ENCODE measurements at regions not wholly inside any gene's neighbourhood (a gene's known extent, or its start where the extent isn't known, plus 50 kb on each side); places are given as distances from the start of the nearest gene placed in this dataset.

- TF ChIP-seq ZNF350 (CRISPR knock-in tag; IDR thresholded peaks at IDR 0.05; ENCODE audit: borderline replicate concordance, low read depth) (no peak), CREM (IDR thresholded peaks at IDR 0.05) (no peak), CREM (CRISPR knock-in tag; IDR thresholded peaks at IDR 0.05) (no peak), TAF1 (CRISPR knock-in tag; IDR thresholded peaks at IDR 0.05) (no peak), HNRNPLL (IDR thresholded peaks at IDR 0.05; ENCODE audit: low read depth, low read length, poor library complexity, severe bottlenecking) (no peak), ZSCAN29 (CRISPR knock-in tag; conservative IDR thresholded peaks at IDR 0.05) (no peak), ARNT (IDR thresholded peaks at IDR 0.05) (no peak)
- TF ChIP-seq, protein P1, sequence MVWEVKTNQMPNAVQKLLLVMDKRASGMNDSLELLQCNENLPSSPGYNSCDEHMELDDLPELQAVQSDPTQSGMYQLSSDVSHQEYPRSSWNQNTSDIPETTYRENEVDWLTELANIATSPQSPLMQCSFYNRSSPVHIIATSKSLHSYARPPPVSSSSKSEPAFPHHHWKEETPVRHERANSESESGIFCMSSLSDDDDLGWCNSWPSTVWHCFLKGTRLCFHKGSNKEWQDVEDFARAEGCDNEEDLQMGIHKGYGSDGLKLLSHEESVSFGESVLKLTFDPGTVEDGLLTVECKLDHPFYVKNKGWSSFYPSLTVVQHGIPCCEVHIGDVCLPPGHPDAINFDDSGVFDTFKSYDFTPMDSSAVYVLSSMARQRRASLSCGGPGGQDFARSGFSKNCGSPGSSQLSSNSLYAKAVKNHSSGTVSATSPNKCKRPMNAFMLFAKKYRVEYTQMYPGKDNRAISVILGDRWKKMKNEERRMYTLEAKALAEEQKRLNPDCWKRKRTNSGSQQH (CRISPR knock-in tag; IDR thresholded peaks at IDR 0.05; ENCODE audit: low read depth) = no peak
- TF ChIP-seq, protein P2, sequence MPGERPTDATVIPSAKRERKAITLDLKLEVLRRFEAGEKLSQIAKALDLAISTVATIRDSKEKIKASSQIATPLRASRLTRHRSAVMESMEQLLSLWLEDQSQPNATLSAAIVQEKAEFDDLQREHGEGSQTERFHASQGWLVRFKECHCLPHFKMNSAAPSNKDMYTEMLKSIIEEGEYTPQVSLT (CRISPR knock-in tag; IDR thresholded peaks at IDR 0.05; ENCODE audit: borderline replicate concordance, low read depth) = no peak
These were observed 235.2 kb upstream of the MGMT start for GRCh38 chr10:129231821-129232220.

Data from HepG2 (cell line).